HG02981 (cell line): ENCODE measurements at regions not wholly inside any gene's neighbourhood (a gene's known extent, or its start where the extent isn't known, plus 50 kb on each side); places are given as distances from the start of the nearest gene placed in this dataset.
"Not testable (repeated sequence)": the region's sequence is repeated elsewhere in the genome, so short reads cannot be mapped to it uniquely, and the experiment has no call there.

ENCODE experiments used
- ATAC-seq: cut with Tn5 transposase; IDR thresholded peaks from one replicate; pipeline ENCODE4 v1.9.1; 2021; ENCODE audit warnings: mild to moderate bottlenecking, moderate library complexity; ENCODE audit not compliant: unreplicated experiment

- ATAC-seq: no peak
Measured at GRCh38 chr9:28941856-28942255, 1368.6 kb upstream of the C9orf72 start.

GRCh38 chr9:28942941-28943340 is 1369.7 kb upstream of the C9orf72 start:
- no peak for ATAC-seq

DNA sequence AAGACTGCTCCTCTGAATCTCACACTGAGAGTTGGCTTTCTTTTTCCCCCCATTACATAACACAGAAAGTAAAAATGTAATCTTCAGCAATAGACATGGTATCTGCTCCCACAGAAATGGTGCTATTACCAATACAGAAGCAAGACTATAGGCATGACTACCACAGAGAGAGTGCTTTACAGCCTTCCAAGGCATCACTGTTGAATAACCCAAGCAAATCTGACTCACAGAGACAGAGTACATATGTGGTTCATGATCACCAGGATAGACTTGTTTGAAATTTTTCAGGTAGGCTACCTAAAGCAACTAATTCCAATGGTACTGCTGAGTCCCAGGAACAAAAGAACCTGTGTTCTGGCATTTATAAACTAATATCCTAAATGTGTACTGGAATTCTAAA is 1373.4 kb upstream of the C9orf72 start:
- no peak for ATAC-seq

- ATAC-seq: no peak
Measured at GRCh38 chr9:28951945-28952344, 1378.7 kb upstream of the C9orf72 start.

- no peak for ATAC-seq
Measured at GRCh38 chr9:28956116-28956880, 1383.0 kb upstream of the C9orf72 start.

- ATAC-seq: no peak
Measured at GRCh38 chr9:28960602-28961001, 1387.3 kb upstream of the C9orf72 start.

- no peak for ATAC-seq
Measured at GRCh38 chr9:28961623-28962022, 1388.3 kb upstream of the C9orf72 start.

GRCh38 chr9:28967226-28967625 is 1393.9 kb upstream of the C9orf72 start:
- ATAC-seq: no peak

DNA sequence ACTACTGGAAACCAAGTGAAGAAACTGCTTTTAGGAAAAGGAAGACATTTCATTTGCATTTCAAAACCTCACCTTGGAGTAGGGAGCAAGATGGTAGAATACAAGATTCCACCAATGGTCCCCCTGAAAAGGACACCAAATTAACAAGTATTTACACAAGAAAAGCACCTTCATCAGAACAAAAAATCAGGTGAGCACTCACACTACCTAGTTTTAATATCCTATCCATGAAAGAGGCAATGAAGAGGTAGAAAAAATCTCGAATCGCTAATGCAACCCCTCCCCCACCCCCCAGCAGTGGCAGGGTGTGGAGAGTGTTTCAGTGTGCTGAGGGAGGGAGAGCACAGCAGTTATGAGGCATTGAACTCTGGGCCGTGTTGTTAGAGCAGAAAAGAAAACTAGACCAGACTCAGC is 1397.0 kb upstream of the C9orf72 start:
- ATAC-seq: no peak

GRCh38 chr9:28971881-28972280 is 1398.6 kb upstream of the C9orf72 start:
- no peak for ATAC-seq

- no peak for ATAC-seq
Measured at GRCh38 chr9:28976250-28976649, 1403.0 kb upstream of the C9orf72 start.

DNA sequence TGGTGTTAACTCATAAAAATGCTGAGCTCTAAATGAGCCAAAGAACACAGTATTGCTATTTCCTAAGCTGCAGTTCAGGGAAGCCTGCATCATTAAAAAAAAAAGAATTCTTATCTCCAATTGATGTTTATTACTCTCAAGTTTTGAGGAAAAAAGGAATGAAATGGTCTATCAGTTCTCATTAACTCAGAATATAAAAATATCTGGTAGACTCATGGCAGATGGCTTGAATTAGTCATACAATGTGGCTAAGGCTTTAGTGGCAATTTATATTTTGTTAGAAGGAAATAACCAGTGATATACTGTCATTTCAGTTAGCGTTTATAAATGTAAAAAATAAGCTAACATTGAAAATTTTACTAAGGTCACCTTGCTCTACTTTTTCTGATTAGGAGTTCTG is 1403.4 kb upstream of the C9orf72 start:
- no peak for ATAC-seq

DNA sequence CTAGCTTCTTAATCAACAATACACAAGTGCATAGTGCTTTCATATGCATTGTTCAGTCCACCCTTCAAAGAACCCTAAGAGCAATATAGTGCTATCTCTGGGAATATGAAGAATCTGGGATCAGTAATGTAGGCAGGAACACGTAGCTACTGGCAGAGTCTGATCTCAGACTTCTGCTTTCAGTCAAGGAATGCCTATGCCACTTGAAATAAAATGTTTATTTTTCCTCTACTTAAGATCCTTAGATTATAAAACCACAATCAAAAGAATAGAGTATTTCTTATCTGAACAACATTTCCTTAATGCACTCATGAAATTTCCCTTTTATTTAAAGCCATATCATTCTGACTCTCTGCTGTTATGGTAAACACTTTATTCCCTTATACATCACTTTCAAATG is 1407.8 kb upstream of the C9orf72 start:
- no peak for ATAC-seq

GRCh38 chr9:28981711-28982110 is 1408.4 kb upstream of the C9orf72 start:
- no peak for ATAC-seq

GRCh38 chr9:28984016-28984415 is 1410.7 kb upstream of the C9orf72 start:
- no peak for ATAC-seq

- not testable (repeated sequence) for ATAC-seq
Measured at GRCh38 chr9:28990009-28990408, 1416.7 kb upstream of the C9orf72 start.

DNA sequence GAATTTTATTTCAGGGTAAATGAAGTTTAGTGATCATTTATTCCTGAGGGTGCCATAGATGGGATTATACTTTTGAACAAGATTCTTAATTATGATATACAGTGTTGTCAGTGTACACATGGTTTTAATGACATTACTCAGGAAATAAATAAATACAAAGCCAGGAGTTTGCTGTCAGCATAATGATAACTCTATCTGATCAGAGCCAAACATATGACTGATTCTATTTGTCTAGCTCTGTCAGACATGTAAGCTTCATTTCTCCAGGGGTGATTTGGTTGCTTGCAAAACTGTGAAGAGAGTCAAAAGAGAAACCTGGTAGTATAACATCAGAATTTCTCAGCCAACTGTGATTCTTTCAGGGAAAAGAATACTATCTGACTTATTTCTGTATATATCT is 1425.8 kb upstream of the C9orf72 start:
- ATAC-seq: no peak

DNA sequence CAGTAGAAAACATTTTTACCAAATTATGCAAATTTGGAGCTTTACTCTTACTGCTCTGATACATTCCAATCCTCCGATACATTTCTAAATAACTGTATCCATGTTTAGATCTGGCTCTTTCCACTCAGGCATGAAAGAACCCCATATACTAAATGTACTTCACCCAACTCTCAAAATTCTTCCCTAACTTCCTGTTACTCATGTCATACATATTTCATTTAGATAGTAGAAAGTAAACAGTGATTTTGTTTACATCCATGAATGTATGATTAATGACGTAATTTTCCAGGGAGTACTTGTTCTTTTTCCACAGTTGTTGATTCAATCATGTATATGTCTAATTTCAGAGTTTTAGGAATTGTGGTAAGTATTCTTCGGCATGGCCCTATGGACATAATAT is 1426.5 kb upstream of the C9orf72 start:
- ATAC-seq: no peak

GRCh38 chr9:29001006-29001405 is 1427.7 kb upstream of the C9orf72 start:
- no peak for ATAC-seq

DNA sequence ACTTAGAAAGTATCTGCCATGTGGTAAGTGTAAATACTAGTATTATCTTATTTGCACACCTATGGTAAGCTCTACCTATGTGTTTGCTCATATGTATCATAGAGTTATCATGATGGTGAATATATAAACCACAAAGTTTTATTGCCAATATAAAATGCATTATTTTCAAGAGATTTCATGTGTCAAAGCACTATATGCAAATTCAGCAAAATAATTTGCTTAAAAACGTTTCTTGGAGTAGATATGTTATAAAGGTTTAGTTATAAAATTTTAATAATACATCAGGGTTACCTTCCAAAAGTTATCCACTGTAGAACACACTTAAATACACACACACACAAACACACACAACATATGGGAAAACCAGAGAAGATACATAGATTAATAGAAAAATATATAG is 1431.7 kb upstream of the C9orf72 start:
- no peak for ATAC-seq

DNA sequence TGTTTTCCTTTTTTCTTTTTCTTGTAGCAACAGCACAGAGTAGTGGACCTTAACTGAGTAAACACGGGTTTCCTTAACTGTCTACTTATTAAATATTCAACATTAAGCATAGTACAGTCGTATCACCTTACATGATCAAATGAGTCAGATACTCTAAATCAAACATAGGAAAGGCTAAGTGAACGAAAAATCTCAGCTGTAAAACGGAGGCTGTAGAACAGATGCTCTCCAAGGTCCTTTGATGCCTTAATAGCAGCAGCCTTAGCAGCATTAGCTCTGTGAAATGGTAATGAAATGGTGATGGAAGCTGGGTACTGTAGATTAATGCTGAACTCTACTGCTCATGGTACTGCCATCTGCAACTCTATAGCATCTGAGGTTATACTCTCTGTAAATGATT is 1433.3 kb upstream of the C9orf72 start:
- ATAC-seq: no peak

- no peak for ATAC-seq
Measured at GRCh38 chr9:29012911-29013310, 1439.6 kb upstream of the C9orf72 start.

- ATAC-seq: no peak
Measured at GRCh38 chr9:29021632-29022031, 1448.4 kb upstream of the C9orf72 start.
